ENCODE measurements at regions not wholly inside any gene's neighbourhood (a gene's known extent, or its start where the extent isn't known, plus 50 kb on each side); places are given as distances from the start of the nearest gene placed in this dataset.
A peak's percentile ranks its signal among the peaks of the same experiment; 100 is the strongest.

DNA sequence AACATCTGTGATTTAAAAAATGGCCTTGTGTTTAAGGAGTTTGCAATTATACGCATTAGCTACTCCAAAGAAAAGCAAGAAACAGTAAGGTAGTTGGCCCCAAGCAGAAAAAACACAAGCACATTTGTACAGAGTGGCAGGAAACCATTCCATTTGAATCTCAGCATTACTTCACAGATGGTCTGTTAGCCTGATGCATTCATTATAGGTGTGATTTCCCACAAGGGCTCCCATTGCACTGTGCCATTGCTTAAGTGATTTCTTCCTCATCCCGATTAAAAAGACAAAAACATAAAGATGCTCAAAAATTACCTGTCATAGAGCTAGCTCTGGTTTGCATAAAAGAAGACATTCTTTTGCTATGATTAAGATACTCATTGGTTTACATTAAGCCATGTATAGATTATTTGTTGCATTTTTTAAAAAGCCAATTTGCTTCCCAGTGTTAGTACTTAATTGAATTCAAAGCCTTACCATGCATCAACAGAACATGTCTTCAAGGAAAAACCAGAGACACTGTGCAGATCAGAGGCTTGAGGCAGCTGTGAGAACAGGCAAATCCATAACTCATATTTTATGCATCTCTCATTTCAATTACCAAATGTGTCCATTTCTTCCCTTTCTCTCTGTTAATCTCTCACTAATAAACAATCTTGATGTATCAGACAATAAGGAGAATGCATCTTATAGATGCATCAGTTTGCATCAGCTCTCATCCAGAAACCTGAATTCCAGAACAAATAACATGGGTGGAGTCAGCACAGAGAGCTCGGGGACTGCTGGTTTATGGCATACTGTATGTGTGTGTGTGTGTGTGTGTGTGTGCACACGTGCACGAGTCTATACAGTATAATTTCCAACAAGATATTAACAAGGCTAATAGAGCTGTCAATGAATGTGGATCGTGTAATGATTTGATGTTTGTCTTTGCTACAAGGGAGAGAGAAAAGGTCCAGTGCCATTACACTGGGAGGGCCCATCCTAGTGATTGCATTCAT lies 558.6 kb upstream of the HS6ST1 start:
- Histone ChIP-seq H3K27ac (no peak overlapping the region), H3K4me3 (no peak overlapping the region), H3K36me3 (no peaks in the 10 kb centered on the region), H3K9me3 (replicated peaks in 1 of 11) (no peaks in the 10 kb centered on the region; a peak in 2 of 22 replicates), H3K27me3 (no peaks in the 10 kb centered on the region), H3K4me2 (no peak overlapping the region), H3K9ac (no peak overlapping the region), H4K20me1 (no peaks in the 10 kb centered on the region), H3K4me1 (peaks cover 9 to 16% (median 10%) of the 10 kb centered on the region in 10 experiments)
- no peak for TF ChIP-seq Cebpa-rat (IDR thresholded peaks at IDR 0.05)

- Histone ChIP-seq H3K27ac (no peak overlapping the region), H3K4me2 (no peak overlapping the region), H3K4me3 (no peak overlapping the region), H3K27me3 (no peaks in the 10 kb centered on the region), H3K9ac (no peak overlapping the region), H3K4me1 (peaks cover 0 to 6% (median 0%) of the 10 kb centered on the region in 10 experiments; a peak in 2 of 20 replicates), H4K20me1 (no peaks in the 10 kb centered on the region), H3K36me3 (no peaks in the 10 kb centered on the region), H3K9me3 (replicated peaks in 1 of 11) (no peaks in the 10 kb centered on the region; a peak in 3 of 22 replicates)
- TF ChIP-seq Cebpa-rat (IDR thresholded peaks at IDR 0.05): no peak
Observed at GRCh38 chr2:128879161-128879560, 560.5 kb upstream of the HS6ST1 start.

- H3K4me1 ChIP-seq: peaks cover 0 to 6% (median 0%) of the 10 kb centered on the region in 10 experiments; a peak in 3 of 20 replicates
- no peaks in the 10 kb centered on the region; a peak in 1 of 22 replicates for H3K9me3 ChIP-seq (replicated peaks in 1 of 11)
- no peak overlapping the region for H3K27ac ChIP-seq
- H3K4me3 ChIP-seq: no peak overlapping the region
- H3K9ac ChIP-seq: no peak overlapping the region
- no peaks in the 10 kb centered on the region for H3K27me3 ChIP-seq
- H4K20me1 ChIP-seq: no peaks in the 10 kb centered on the region
- no peak overlapping the region for H3K4me2 ChIP-seq
- no peaks in the 10 kb centered on the region for H3K36me3 ChIP-seq
- TF ChIP-seq Cebpa-rat (IDR thresholded peaks at IDR 0.05): no peak
Observed at GRCh38 chr2:128894896-128895295, 576.2 kb upstream of the HS6ST1 start.

DNA sequence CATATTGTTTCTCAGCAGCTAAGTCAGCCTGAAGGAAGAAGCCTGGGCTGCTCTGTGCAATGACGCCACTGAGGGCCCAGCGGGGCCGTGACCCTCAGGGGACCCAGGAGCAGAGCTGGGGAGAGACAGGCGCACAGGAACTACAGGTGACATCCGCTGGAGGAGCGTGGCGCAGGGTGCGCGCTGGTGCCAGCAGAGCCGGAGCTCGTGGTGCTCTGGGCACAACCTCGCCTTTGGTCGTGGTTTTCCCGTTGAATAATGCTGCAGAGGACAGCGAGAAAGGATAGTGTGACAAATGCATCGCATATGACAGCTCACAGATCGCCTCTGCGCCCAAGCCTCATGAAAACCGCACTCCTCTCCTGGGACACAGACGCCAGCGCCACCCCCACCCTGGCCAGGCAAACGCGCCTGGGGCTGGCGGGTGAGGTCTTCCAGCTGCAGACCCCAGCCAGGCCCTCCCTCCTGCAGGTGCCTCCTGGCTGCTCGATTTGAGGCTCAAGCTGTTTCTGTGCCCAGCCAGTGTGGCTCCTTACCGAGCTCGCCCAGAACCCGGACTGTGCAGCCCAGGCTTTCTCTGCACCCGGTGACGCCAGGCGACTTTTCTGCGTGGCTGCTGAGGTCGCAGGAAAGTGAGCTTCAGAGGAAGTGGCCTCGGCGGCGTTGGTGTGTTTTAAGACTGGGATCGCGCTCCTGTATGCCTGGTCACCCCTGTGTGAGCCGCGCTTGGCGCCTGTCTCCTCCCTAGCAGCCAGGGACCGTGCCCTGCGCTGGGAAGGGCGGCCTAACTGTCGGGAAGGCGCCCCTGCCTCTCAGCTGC lies 583.1 kb upstream of the HS6ST1 start:
- peaks cover 27 to 39% (median 32%) of the 10 kb centered on the region in 10 experiments for H3K4me1 ChIP-seq
- no peaks in the 10 kb centered on the region for H3K36me3 ChIP-seq
- peaks cover 0 to 32% (median 22%) of the 10 kb centered on the region in 11 experiments; a peak in 20 of 22 replicates for H3K9me3 ChIP-seq (replicated peaks in 1 of 11)
- H3K9ac ChIP-seq: peak overlapping the region in 10 of 11 experiments; percentile 17 to 70 (median 55); a peak in 18 of 22 replicates
- no peaks in the 10 kb centered on the region for H4K20me1 ChIP-seq
- no peak for TF ChIP-seq Cebpa-rat (IDR thresholded peaks at IDR 0.05)
- peak overlapping the region in 9 of 11 experiments; percentile 6 to 71 (median 55); a peak in 18 of 22 replicates for H3K27ac ChIP-seq
- peaks cover 0 to 6% (median 0%) of the 10 kb centered on the region in 11 experiments; a peak in 1 of 22 replicates for H3K27me3 ChIP-seq
- H3K4me2 ChIP-seq: peak overlapping the region; percentile 86 to 100 (median 91)
- peak overlapping the region; percentile 33 to 66 (median 52) for H3K4me3 ChIP-seq

GRCh38 chr2:128903637-128904036 lies 585.0 kb upstream of the HS6ST1 start:
- peaks cover 32 to 43% (median 38%) of the 10 kb centered on the region in 10 experiments for H3K4me1 ChIP-seq
- H3K9ac ChIP-seq: no peak overlapping the region
- no peaks in the 10 kb centered on the region for H3K36me3 ChIP-seq
- H4K20me1 ChIP-seq: no peaks in the 10 kb centered on the region
- no peak overlapping the region for H3K4me2 ChIP-seq
- H3K27ac ChIP-seq: no peak overlapping the region
- H3K9me3 ChIP-seq (replicated peaks in 1 of 11): peaks cover 0 to 40% (median 28%) of the 10 kb centered on the region in 11 experiments; a peak in 20 of 22 replicates
- no peak overlapping the region for H3K4me3 ChIP-seq
- H3K27me3 ChIP-seq: peaks cover 0 to 6% (median 0%) of the 10 kb centered on the region in 11 experiments; a peak in 1 of 22 replicates
- no peak for TF ChIP-seq Cebpa-rat (IDR thresholded peaks at IDR 0.05)

GRCh38 chr2:128911276-128911675 lies 592.6 kb upstream of the HS6ST1 start:
- Histone ChIP-seq H3K4me3 (no peak overlapping the region), H3K4me1 (peaks cover 9 to 14% (median 10%) of the 10 kb centered on the region in 10 experiments; a peak in 18 of 20 replicates), H3K9ac (no peak overlapping the region), H3K27me3 (no peaks in the 10 kb centered on the region), H4K20me1 (no peaks in the 10 kb centered on the region), H3K27ac (no peak overlapping the region), H3K9me3 (replicated peaks in 1 of 11) (peaks cover 34 to 57% (median 47%) of the 10 kb centered on the region in 11 experiments), H3K36me3 (no peaks in the 10 kb centered on the region), H3K4me2 (no peak overlapping the region)
- no peak for TF ChIP-seq Cebpa-rat (IDR thresholded peaks at IDR 0.05)

GRCh38 chr2:128914320-128914719 lies 595.7 kb upstream of the HS6ST1 start:
- H3K4me3 ChIP-seq: no peak overlapping the region
- no peaks in the 10 kb centered on the region for H3K36me3 ChIP-seq
- TF ChIP-seq Cebpa-rat (IDR thresholded peaks at IDR 0.05): no peak
- no peak overlapping the region for H3K4me2 ChIP-seq
- no peak overlapping the region for H3K27ac ChIP-seq
- no peak overlapping the region for H3K9ac ChIP-seq
- no peaks in the 10 kb centered on the region for H3K27me3 ChIP-seq
- no peaks in the 10 kb centered on the region; a peak in 1 of 20 replicates for H3K4me1 ChIP-seq
- H3K9me3 ChIP-seq (replicated peaks in 1 of 11): peaks cover 26 to 58% (median 49%) of the 10 kb centered on the region in 11 experiments
- no peaks in the 10 kb centered on the region for H4K20me1 ChIP-seq

DNA sequence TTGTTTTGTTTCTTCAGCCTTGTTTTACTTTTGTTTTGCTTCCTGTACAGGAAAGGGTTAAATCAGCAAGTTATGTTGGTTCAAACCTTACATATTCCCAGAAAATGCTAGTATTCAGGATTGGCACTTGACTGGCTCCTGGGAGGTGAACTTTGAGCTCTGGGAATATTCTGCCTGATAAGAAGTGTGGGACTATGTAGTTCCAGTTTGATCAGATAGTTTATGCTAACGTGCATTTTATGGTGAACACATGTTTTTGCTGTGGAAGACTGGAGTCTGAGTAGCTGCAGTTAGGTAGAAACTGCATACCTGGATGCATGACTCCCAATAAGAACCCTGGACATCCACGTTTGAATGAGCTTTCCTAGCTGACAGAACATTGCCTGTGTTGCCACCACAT lies 603.1 kb upstream of the HS6ST1 start:
- H3K4me2 ChIP-seq: no peak overlapping the region
- H3K27ac ChIP-seq: no peak overlapping the region
- no peak for TF ChIP-seq Cebpa-rat (IDR thresholded peaks at IDR 0.05)
- no peaks in the 10 kb centered on the region for H4K20me1 ChIP-seq
- H3K4me3 ChIP-seq: no peak overlapping the region
- H3K27me3 ChIP-seq: no peaks in the 10 kb centered on the region
- no peak overlapping the region for H3K9ac ChIP-seq
- H3K36me3 ChIP-seq: no peaks in the 10 kb centered on the region
- no peaks in the 10 kb centered on the region for H3K4me1 ChIP-seq
- H3K9me3 ChIP-seq (replicated peaks in 1 of 11): peaks cover 2 to 24% (median 8%) of the 10 kb centered on the region in 11 experiments; a peak in 21 of 22 replicates

DNA sequence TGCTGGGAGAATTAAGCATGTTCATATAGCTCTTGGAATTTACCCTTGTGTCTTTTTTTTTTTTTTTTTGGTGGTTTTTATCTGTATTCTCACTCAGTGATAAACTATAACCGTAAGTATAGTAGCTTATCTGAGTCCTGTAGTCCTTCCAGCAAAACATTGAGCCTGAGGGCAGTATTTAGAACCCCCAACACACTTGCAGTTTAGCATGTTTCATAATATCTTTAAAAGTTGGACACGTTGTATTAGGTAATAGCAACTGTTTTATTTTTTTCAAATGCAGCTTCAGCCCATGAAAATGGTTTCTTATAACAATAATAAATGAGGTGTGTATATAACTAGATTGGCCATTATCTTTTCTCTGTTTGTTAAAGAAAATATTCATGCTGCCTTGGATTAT lies 603.5 kb upstream of the HS6ST1 start:
- no peaks in the 10 kb centered on the region for H4K20me1 ChIP-seq
- H3K36me3 ChIP-seq: no peaks in the 10 kb centered on the region
- no peak overlapping the region for H3K4me3 ChIP-seq
- peaks cover 6 to 24% (median 9%) of the 10 kb centered on the region in 11 experiments; a peak in 20 of 22 replicates for H3K9me3 ChIP-seq (replicated peaks in 1 of 11)
- no peak overlapping the region for H3K4me2 ChIP-seq
- H3K27me3 ChIP-seq: no peaks in the 10 kb centered on the region
- H3K4me1 ChIP-seq: no peaks in the 10 kb centered on the region
- no peak overlapping the region for H3K9ac ChIP-seq
- no peak overlapping the region for H3K27ac ChIP-seq
- no peak for TF ChIP-seq Cebpa-rat (IDR thresholded peaks at IDR 0.05)

Measured in BLaER1 treated with 17β-estradiol and CSF1 and Interleukin-3, amounts not matched to agents 10 nM and 100 nM (cell line).